GM12892 (cell line): ENCODE measurements at regions not wholly inside any gene's neighbourhood (a gene's known extent, or its start where the extent isn't known, plus 50 kb on each side); places are given as distances from the start of the nearest gene placed in this dataset.

Experiments used
- POLR2A ChIP-seq: IDR thresholded peaks from 2 replicates; pipeline ENCODE4 v1.6.1; 2011; ENCODE audit warnings: low read depth, low read length, control low read depth
- POLR2AphosphoS5 ChIP-seq: IDR thresholded peaks from 2 replicates; pipeline ENCODE4 v1.6.1; 2011; ENCODE audit warnings: low read depth, low read length, control low read depth

DNA sequence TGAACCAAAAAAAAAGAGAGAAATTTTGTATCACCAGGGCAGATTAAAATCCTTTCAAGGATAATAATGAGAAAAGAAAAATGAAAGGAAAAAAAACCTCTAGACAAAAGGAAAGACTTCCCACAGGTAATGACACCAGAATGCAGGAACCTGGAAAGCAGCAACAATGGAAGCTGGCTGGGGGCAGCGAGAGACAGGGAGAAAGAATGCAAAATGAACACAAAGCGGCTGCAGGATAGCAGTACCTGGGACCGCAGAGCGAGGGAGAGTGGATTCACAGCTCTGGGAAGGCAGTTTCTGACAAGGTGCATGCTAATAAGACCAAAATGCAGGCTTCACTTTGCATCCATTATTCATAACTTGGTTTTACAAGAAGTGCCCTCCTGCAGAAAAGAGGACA is 349.0 kb downstream of the SIPA1L2 start:
- no peak for TF ChIP-seq POLR2A
- TF ChIP-seq POLR2AphosphoS5 = no peak
